ENCODE measurements at regions not wholly inside any gene's neighbourhood (a gene's known extent, or its start where the extent isn't known, plus 50 kb on each side); places are given as distances from the start of the nearest gene placed in this dataset.
"Not testable (repeated sequence)": the region's sequence is repeated elsewhere in the genome, so short reads cannot be mapped to it uniquely, and the experiment has no call there.

DNA sequence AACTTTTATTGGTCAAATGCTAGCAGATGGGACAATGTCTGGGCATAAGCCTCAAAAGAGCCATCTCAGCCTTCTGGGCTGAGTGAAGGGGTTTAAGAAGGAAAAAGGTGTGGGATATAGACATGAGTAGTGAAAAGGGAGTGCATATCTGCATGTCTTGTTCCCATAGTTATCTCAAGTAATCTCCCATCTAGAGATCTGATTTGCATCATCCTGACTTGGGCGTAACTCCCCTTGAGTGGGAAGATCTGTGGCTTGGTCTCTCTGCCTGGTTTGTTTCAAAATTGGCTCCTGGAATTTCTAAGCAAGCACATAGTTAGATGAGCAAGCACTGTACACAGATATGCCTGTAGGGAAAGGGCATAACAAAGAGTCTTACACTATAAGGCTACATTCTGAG is 228.9 kb downstream of the SPATA31A6 start:
- H3K4me1 ChIP-seq (ENCODE audit: control insufficient read depth in 1 of 2, low read depth in 2 of 2); DNase-seq (ENCODE audit: low spot score); H3K27me3 ChIP-seq (replicated peaks; ENCODE audit: insufficient read depth); H3K9me3 ChIP-seq; H3K27ac ChIP-seq; ATAC-seq (ENCODE audit: insufficient number of reproducible peaks, low FRiP score, low read depth); H3K36me3 ChIP-seq; H3K4me3 ChIP-seq: not testable (repeated sequence)

DNA sequence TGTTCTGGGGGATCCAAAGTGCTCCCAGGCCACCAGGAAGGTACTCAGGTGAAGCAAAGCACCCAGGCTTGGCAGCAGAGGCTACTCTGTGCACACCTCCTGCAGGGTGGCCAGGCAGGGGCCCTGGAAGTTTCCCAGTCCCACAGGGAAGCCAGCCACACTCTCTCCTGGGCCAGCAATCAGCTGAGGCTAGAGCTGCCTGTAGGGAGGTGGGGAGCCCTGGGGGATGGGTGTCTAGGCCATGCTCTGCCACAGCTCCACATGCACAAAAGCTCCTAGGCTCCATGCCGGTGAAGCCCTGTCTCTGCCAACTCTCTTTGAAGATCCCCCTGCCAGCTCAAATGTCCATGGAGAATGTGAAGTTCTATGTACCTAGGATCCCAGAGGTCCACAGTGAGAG is 231.4 kb downstream of the SPATA31A6 start:
- not testable (repeated sequence) for DNase-seq (ENCODE audit: low spot score); H3K9me3 ChIP-seq; H3K36me3 ChIP-seq; H3K27ac ChIP-seq; H3K27me3 ChIP-seq (replicated peaks; ENCODE audit: insufficient read depth); H3K4me1 ChIP-seq (ENCODE audit: control insufficient read depth in 1 of 2, low read depth in 2 of 2); ATAC-seq (ENCODE audit: insufficient number of reproducible peaks, low FRiP score, low read depth); H3K4me3 ChIP-seq

DNA sequence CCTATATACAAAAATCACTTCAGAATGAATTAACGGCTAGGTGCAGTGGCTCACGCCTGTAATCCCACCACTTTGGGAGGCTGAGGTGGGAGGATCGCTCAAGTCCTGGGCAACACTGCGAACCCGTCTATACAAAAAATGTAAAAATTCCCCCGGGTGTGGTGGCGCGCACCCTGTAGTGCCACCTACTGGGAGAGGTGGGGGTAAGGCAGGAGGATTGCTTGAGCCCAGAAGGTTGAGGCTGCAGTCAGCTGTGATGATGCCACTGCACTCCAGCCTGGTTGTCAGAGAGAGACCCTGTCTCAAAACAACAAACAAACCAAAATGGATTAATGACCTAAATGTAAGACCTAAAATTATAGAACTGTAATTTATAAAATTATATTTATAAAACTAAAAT is 236.2 kb downstream of the SPATA31A6 start:
- not testable (repeated sequence) for H3K4me1 ChIP-seq (ENCODE audit: control insufficient read depth in 1 of 2, low read depth in 2 of 2); H3K9me3 ChIP-seq; H3K4me3 ChIP-seq; H3K36me3 ChIP-seq; H3K27me3 ChIP-seq (replicated peaks; ENCODE audit: insufficient read depth); H3K27ac ChIP-seq; DNase-seq (ENCODE audit: low spot score); ATAC-seq (ENCODE audit: insufficient number of reproducible peaks, low FRiP score, low read depth)

DNA sequence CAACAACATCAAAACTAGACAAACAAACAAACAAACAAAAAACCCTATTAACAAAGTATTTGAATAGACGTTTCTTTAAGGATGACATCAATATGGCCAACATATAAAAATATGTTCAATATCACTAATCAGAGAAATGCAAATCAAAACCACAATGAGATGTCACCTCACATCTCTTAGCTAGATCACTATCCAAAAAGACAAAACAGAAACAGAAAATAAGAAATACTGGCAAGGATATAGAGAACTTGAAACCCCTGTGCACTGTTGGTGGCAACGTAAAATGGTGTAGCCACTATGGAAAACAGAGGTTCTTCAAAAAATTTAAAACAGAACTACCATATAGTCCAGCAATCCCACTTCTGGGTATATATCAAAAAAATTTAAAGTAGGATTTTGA is 236.9 kb downstream of the SPATA31A6 start:
- not testable (repeated sequence) for ATAC-seq (ENCODE audit: insufficient number of reproducible peaks, low FRiP score, low read depth); H3K4me1 ChIP-seq (ENCODE audit: control insufficient read depth in 1 of 2, low read depth in 2 of 2); H3K9me3 ChIP-seq; H3K27ac ChIP-seq; H3K4me3 ChIP-seq; H3K27me3 ChIP-seq (replicated peaks; ENCODE audit: insufficient read depth); DNase-seq (ENCODE audit: low spot score); H3K36me3 ChIP-seq

DNA sequence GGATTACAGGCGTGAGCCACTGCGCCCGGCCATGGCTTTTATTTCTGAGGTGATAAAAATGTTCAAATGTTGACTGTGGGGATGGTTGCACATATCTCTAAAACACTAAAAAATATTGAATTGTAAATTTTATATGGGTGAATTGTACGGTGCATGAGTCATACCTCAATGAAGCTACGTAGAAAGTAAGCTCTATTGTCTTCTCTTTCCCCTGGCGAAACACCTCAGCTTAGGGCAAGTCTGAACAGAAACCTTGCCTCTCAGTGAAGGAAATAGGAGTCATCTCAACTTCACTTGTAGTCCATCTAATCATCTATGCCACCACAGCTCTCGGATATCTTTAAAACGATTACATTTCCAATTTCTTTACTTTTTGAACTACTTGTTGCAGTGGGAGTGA is 238.2 kb downstream of the SPATA31A6 start:
- ATAC-seq (ENCODE audit: insufficient number of reproducible peaks, low FRiP score, low read depth); DNase-seq (ENCODE audit: low spot score); H3K9me3 ChIP-seq; H3K4me1 ChIP-seq (ENCODE audit: control insufficient read depth in 1 of 2, low read depth in 2 of 2); H3K27ac ChIP-seq; H3K36me3 ChIP-seq; H3K27me3 ChIP-seq (replicated peaks; ENCODE audit: insufficient read depth); H3K4me3 ChIP-seq: not testable (repeated sequence)

DNA sequence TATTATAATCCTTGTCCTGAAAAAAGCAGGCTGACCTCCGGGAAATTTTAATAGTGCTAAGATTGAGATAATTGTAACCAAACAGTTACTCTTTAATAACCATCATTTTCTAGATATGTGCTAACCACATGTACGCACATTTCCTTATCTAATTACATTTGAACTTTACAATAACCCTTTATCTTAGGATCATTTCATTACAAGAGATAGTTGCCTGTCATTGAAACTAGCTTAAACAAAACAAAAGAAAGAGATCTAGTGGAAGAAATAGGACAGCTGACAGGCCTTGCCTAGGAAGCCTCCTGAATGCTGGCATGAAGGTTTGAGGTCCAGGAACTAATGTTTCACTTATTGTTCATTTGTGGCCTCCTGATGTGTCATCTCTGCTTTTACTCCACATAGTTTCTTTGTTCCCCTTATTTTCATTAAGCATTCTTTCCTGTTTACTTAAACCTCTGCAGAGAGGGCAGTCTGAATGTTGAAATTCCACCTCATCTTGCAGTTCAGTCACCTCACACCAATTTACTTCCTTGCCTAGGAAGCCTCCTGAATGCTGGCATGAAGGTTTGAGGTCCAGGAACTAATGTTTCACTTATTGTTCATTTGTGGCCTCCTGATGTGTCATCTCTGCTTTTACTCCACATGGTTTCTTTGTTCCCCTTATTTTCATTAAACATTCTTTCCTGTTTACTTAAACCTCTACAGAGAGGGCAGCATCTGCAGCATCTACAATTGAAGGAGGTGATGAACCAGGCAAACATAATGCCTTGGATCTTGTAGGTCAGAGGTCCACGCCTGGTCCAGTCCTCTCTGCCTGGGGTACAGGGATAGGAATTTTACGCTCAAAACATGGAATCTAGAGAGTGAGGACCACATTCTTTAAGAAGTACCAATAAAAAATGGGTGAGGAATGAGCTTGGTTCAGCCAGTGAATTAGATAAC is 247.5 kb downstream of the SPATA31A6 start:
- ATAC-seq (ENCODE audit: insufficient number of reproducible peaks, low FRiP score, low read depth); H3K4me3 ChIP-seq; H3K27ac ChIP-seq; H3K36me3 ChIP-seq; H3K9me3 ChIP-seq; DNase-seq (ENCODE audit: low spot score); H3K4me1 ChIP-seq (ENCODE audit: control insufficient read depth in 1 of 2, low read depth in 2 of 2); H3K27me3 ChIP-seq (replicated peaks; ENCODE audit: insufficient read depth): not testable (repeated sequence)

DNA sequence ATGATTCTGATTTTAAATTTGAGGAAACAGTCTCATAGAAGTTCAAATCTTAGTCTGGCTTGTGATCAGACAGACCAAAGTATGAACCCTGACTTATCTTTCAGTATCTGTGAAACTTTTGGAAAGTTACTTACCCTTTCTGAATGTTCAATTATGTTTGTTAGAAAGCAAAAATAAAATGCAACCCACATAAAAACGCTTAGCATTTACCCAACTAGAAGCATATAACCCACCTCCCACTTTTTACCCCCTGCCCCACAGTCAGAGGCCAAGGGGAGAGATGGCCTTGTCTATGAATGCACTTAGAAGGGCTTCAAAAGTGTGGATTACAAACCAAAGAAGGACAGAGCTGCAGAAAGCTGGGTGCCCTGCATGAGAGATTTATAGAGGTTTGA is 248.2 kb downstream of the SPATA31A6 start:
- H3K36me3 ChIP-seq; DNase-seq (ENCODE audit: low spot score); H3K27ac ChIP-seq; H3K9me3 ChIP-seq; H3K27me3 ChIP-seq (replicated peaks; ENCODE audit: insufficient read depth); H3K4me1 ChIP-seq (ENCODE audit: control insufficient read depth in 1 of 2, low read depth in 2 of 2); H3K4me3 ChIP-seq; ATAC-seq (ENCODE audit: insufficient number of reproducible peaks, low FRiP score, low read depth): not testable (repeated sequence)

DNA sequence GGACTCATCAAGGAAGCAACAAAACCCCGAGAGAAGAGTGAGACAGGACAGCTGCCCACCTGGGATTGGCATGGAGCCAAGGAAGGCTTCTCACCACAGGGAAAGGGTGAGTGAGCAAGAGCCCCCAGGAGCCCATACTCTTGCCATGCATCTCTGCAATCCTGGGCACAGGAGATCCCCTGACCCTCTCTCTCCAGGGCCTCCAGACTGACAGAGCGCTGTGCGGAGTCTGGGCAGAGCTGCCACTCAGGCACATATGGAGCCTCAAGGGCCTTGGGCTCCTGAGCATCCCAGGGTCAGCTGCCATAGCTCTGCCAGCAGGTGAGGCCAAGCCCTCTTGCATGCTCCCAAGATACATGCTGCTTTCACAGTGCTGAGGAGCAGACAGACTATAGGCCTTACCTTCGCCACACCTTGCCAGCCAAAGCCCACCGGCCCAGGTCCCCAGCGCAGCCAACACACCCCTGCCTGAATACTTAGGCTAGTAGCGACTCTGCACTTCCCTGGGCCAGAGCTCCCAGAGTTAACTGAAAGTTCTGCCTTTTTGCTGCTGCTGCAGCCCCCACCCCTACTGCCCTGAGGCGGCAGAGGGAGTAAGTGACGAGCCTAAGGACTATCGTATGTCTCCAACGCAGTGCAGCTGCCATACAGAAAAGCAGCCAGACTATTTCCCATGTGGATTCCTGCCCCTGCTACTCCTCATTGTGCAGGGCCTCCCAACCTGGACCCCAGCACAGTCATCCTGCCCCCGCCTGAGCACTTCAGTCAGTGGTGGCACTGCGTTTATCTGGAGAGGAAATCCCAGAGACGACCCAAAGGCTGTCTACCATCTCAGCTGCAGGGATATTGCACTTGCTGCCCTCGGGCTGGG is 251.6 kb downstream of the SPATA31A6 start:
- not testable (repeated sequence) for H3K36me3 ChIP-seq; H3K9me3 ChIP-seq; H3K4me1 ChIP-seq (ENCODE audit: control insufficient read depth in 1 of 2, low read depth in 2 of 2); H3K4me3 ChIP-seq; ATAC-seq (ENCODE audit: insufficient number of reproducible peaks, low FRiP score, low read depth); H3K27me3 ChIP-seq (replicated peaks; ENCODE audit: insufficient read depth); DNase-seq (ENCODE audit: low spot score); H3K27ac ChIP-seq

DNA sequence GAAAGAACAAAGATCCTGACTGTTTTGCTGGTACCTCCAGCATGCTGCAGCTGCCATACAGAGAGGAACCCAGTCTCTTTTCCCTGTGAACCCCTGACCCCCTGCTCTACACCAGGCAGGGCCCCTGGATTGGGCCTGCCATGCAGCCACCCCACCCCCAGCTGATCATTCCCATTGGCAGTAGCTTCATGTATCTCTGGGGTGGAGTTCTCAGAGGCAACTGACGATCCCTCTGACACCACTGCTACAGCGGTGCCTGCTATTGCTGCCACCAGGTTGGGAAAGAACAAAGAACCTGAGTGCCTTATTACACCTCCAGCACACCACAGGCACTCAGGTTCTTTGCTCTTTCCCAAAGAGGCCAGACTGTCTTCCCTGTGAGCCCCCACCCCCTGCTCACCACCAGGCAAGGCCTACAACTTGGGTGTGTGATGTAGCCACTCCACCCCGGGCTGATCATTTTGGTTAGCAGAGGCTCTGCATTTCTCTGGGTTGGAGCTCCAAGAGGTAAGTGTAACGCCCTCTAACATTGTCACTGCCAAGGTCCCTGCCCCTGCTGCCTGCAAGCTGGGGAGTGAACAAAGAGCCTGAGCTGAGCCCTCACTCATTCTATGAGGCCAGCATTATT is 252.4 kb downstream of the SPATA31A6 start:
- not testable (repeated sequence) for H3K27ac ChIP-seq; DNase-seq (ENCODE audit: low spot score); H3K4me1 ChIP-seq (ENCODE audit: control insufficient read depth in 1 of 2, low read depth in 2 of 2); H3K27me3 ChIP-seq (replicated peaks; ENCODE audit: insufficient read depth); ATAC-seq (ENCODE audit: insufficient number of reproducible peaks, low FRiP score, low read depth); H3K4me3 ChIP-seq; H3K36me3 ChIP-seq; H3K9me3 ChIP-seq

DNA sequence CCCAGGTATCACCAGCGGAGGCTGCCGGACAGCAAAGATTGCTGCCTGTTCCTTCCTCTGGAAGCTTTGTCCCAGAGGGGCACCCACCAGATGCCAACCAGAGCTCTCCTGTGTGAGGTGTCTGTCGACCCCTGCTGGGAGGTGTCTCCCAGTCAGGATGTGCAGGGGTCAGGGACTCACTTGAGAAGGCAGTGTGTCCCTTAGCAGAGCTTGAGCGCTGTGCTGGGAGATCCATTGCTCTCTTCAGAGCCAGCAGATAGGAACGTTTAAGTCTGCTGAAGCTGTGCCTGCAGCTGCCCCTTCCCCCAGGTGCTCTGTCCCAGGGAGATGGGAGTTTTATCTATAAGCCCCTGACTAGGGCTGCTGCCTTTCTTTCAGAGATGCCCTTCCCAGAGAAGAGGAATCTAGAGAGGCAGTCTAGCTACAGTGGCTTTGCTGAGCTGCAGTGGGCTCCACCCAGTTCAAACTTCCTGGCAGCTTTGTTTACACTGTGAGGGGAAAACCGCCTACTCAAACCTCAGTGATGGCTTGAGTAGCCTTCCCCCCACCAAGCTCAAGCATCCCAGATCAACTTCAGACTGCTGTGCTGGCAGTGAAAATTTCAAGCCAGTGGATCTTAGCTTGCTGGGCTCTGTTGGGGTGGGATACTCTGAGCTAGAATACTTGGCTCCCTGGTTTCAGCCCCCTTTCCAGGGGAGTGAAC is 253.7 kb downstream of the SPATA31A6 start:
- H3K4me3 ChIP-seq; H3K36me3 ChIP-seq; H3K4me1 ChIP-seq (ENCODE audit: control insufficient read depth in 1 of 2, low read depth in 2 of 2); ATAC-seq (ENCODE audit: insufficient number of reproducible peaks, low FRiP score, low read depth); DNase-seq (ENCODE audit: low spot score); H3K9me3 ChIP-seq; H3K27ac ChIP-seq; H3K27me3 ChIP-seq (replicated peaks; ENCODE audit: insufficient read depth): not testable (repeated sequence)

DNA sequence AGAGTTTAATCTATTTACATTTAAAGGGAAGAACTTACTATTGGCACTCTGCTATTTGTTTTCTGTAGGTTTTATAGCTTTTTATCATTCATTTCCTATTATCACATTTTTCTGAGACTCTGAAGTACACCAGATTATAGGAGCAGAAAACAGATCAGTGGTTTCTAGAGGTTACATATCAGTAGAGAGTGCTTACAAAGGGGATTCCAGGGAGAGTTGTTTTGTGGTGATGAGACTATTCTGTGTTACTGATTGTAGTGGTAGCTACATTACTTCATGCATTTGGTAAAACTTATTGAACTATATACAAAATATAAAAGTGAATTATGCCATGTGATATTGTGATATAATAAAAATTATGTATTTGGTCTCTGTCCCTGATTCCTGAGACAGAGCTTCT is 259.2 kb downstream of the SPATA31A6 start:
- ATAC-seq (ENCODE audit: insufficient number of reproducible peaks, low FRiP score, low read depth); DNase-seq (ENCODE audit: low spot score); H3K27me3 ChIP-seq (replicated peaks; ENCODE audit: insufficient read depth); H3K36me3 ChIP-seq; H3K4me3 ChIP-seq; H3K4me1 ChIP-seq (ENCODE audit: control insufficient read depth in 1 of 2, low read depth in 2 of 2); H3K9me3 ChIP-seq; H3K27ac ChIP-seq: not testable (repeated sequence)
